Upper lobe of left lung (tissue), 6 donors: ENCODE measurements at regions not wholly inside any gene's neighbourhood (a gene's known extent, or its start where the extent isn't known, plus 50 kb on each side); places are given as distances from the start of the nearest gene placed in this dataset.
A peak's percentile ranks its signal among the peaks of the same experiment; 100 is the strongest.

Experiments
- ATAC-seq, 2 donors: fragments of 200-7000 bp; cut with Tn5 transposase; one replicate each; pipeline ENCODE4 v1.9.1; 2022; ENCODE audit warnings: mild to moderate bottlenecking in 2 of 2, moderate library complexity in 2 of 2; ENCODE audit not compliant: low FRiP score in 2 of 2
- DNase-seq, 2 donors: peaks; one replicate each; pipeline ENCODE4 v3.0.0-alpha.2; 2019 to 2020
- H3K27ac ChIP-seq, 4 donors: fragments of 200-600 bp; sonication (generic); one replicate each; pipeline ENCODE4 v1.5.1; 2016 to 2019
- H3K27me3 ChIP-seq, 4 donors: fragments of 200-600 bp; sonication (generic); one replicate each; pipeline ENCODE4 v1.5.1; 2017 to 2019
- H3K36me3 ChIP-seq, 4 donors: fragments of 200-600 bp; sonication (generic); one replicate each; pipeline ENCODE4 v1.5.1; 2016 to 2019
- H3K4me1 ChIP-seq, 4 donors: fragments of 200-600 bp; sonication (generic); one replicate each; pipeline ENCODE4 v1.5.1; 2018 to 2019
- H3K4me3 ChIP-seq, 4 donors: fragments of 200-600 bp; sonication (generic); one replicate each; pipeline ENCODE4 v1.5.1; 2017 to 2019; ENCODE audit warnings: mild to moderate bottlenecking in 2 of 4, moderate library complexity in 1 of 4
- H3K9me3 ChIP-seq, 4 donors: fragments of 200-600 bp; sonication (generic); one replicate each; pipeline ENCODE4 v1.5.1; 2018 to 2019
- EP300 ChIP-seq, 4 donors: sonication (generic); formaldehyde crosslinking; IDR thresholded peaks; one replicate each; pipeline ENCODE4 v1.5.1; 2017; ENCODE audit warnings: antibody characterized with exemption in 4 of 4, control low read depth in 2 of 4
- POLR2A ChIP-seq, 4 donors: fragments of 450-650 bp; IDR thresholded peaks; one replicate each; pipeline ENCODE4 v1.5.1; 2016 to 2017; ENCODE audit warnings: antibody characterized with exemption in 4 of 4, mild to moderate bottlenecking in 2 of 4
- POLR2AphosphoS5 ChIP-seq, 2 donors: sonication (generic); formaldehyde crosslinking; IDR thresholded peaks; one replicate each; pipeline ENCODE4 v1.5.1; 2017; ENCODE audit warnings: antibody characterized with exemption in 2 of 2
- WGBS, 2 donors: methylation state at CpG; one replicate each; pipeline ENCODE4 v1.1.5; 2017 to 2018; 5-methylcytosine and 5-hydroxymethylcytosine counted together
- TF ChIP-seq, protein P1 (sequence below), 6 experiments: fragments of 450-650 bp in 4 of 6; fragments of 200-600 bp in 2 of 6; sonication (generic) in 2 of 6; IDR thresholded peaks; one replicate each; pipeline ENCODE4 v1.5.1; 2016 to 2019; ENCODE audit warnings: antibody characterized with exemption in 6 of 6
- donor health status: DM: no; HTN: no; CAD: no; lungs with moderate emphysema.
- donor health status: DM: no; HTN: yes; CAD: no; lungs with severe emphysema.

DNA sequence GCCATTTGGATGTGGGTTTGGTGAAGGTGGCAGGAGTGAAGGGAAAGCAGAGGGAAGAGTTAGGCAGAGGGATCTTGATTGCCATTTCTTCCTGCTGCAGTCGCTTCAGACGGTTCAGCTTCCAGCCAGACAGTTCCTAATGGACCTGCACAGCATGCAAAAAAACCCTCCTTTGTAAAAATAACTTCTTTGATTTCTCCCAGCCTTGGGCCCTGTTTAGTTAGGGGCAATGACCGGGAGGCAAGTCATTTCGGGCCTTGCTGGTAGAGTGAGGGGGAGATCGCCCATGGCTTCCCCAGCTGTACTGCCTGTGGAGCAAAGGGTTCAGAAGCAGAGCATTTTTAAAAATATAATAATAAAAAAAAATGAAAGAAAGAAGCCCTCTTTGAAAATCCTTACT, 67.2 kb upstream of the TLE1 start:
- H3K4me1 ChIP-seq, result no peaks in the 10 kb centered on the region
- H3K9me3 ChIP-seq, result no peaks in the 10 kb centered on the region
- no peaks in the 10 kb centered on the region for H3K36me3 ChIP-seq
- H3K27me3 ChIP-seq, result no peaks in the 10 kb centered on the region
- ATAC-seq (no peak), DNase-seq (no peak)
- WGBS, 2 donors, result 95 to 98% methylated on average over 5 of the region's 5 CpGs
- TF ChIP-seq EP300 (IDR thresholded peaks at IDR 0.05) (no peak), POLR2AphosphoS5 (IDR thresholded peaks at IDR 0.05) (no peak), POLR2A (IDR thresholded peaks at IDR 0.05) (no peak)
- TF ChIP-seq, protein P1, sequence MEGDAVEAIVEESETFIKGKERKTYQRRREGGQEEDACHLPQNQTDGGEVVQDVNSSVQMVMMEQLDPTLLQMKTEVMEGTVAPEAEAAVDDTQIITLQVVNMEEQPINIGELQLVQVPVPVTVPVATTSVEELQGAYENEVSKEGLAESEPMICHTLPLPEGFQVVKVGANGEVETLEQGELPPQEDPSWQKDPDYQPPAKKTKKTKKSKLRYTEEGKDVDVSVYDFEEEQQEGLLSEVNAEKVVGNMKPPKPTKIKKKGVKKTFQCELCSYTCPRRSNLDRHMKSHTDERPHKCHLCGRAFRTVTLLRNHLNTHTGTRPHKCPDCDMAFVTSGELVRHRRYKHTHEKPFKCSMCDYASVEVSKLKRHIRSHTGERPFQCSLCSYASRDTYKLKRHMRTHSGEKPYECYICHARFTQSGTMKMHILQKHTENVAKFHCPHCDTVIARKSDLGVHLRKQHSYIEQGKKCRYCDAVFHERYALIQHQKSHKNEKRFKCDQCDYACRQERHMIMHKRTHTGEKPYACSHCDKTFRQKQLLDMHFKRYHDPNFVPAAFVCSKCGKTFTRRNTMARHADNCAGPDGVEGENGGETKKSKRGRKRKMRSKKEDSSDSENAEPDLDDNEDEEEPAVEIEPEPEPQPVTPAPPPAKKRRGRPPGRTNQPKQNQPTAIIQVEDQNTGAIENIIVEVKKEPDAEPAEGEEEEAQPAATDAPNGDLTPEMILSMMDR (IDR thresholded peaks at IDR 0.05), result no peak
- no peak overlapping the region for H3K27ac ChIP-seq
- no peak overlapping the region for H3K4me3 ChIP-seq

DNA sequence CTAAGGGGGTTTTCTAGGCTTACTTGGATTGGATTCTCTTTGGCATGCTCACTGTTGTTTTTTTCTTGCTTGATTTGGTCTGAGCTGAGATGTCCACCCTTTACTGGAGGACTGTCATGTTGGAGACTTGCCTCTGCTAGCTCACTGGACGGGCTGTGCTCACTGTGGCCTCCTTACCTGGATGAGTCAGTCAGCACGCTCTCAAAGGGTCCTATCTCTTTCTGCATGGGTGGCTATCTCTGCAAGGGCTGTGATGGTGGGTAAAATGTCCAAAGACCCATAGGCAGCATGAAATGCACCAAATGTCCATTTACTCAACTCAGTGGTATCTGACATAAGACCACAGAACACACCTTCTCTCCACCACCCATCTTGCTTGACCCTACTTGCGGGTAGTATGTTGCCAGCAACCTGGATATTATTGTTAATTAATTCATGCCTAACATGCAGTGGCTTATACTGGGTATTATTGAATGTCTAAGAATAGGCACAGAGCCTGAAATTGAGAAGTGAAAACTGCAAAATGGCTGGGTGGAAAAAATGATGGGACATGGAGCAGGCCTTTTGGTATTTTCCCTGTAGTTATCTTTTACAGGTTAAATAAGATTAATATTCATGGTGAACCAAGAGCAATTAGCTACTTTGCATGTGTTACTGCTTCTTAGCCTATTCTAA, 68.9 kb upstream of the TLE1 start:
- H3K9me3 ChIP-seq, result no peaks in the 10 kb centered on the region
- no peaks in the 10 kb centered on the region for H3K4me1 ChIP-seq
- no peak overlapping the region for H3K27ac ChIP-seq
- ATAC-seq, result no peak
- H3K4me3 ChIP-seq, result no peak overlapping the region
- no peaks in the 10 kb centered on the region for H3K27me3 ChIP-seq
- TF ChIP-seq EP300 (IDR thresholded peaks at IDR 0.05) (no peak), POLR2A (IDR thresholded peaks at IDR 0.05) (no peak), POLR2AphosphoS5 (IDR thresholded peaks at IDR 0.05) (no peak)
- TF ChIP-seq, protein P1 (IDR thresholded peaks at IDR 0.05), result no peak
- 67 to 93% methylated on average over 3 of the region's 3 CpGs for WGBS, 2 donors
- no peaks in the 10 kb centered on the region for H3K36me3 ChIP-seq
- DNase-seq, result no peak

DNA sequence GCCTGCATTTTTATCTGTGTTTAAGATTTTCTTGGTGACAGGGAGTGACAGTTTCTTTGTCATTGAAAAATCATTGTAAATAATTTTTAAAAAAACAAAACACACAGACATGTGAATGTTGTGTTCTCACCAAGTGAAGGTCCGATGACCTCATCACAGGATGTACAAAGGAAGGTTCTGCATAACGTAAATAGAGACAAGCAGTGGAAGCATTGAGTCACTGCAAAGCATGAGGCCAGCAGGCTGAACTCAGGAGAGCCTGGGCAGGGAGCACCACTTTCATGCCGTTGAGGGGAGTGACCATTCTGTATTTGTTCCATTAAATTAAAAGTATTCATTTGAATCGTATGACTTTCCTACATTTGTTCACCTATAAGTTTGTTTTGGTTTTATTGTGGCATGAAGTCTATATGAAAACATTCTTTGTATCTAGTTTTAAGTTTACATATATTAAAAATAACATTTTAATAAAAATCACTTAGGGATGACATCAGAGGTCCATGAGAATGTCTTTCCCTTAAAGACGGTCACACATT, 70.4 kb upstream of the TLE1 start:
- ATAC-seq (peak in 1 of 2 donors; percentile 44), DNase-seq (no peak)
- Histone ChIP-seq H3K4me1 (no peaks in the 10 kb centered on the region), H3K36me3 (no peaks in the 10 kb centered on the region), H3K27me3 (no peaks in the 10 kb centered on the region), H3K27ac (no peak overlapping the region), H3K4me3 (no peak overlapping the region), H3K9me3 (no peaks in the 10 kb centered on the region)
- 53 to 58% methylated on average over 5 of the region's 5 CpGs for WGBS, 2 donors
- no peak for TF ChIP-seq POLR2A (IDR thresholded peaks at IDR 0.05)
- peak in 2 of 4 donors; percentile 16 to 70 for TF ChIP-seq EP300 (IDR thresholded peaks at IDR 0.05)
- peak; percentile 13 to 57 for TF ChIP-seq POLR2AphosphoS5 (IDR thresholded peaks at IDR 0.05)

DNA sequence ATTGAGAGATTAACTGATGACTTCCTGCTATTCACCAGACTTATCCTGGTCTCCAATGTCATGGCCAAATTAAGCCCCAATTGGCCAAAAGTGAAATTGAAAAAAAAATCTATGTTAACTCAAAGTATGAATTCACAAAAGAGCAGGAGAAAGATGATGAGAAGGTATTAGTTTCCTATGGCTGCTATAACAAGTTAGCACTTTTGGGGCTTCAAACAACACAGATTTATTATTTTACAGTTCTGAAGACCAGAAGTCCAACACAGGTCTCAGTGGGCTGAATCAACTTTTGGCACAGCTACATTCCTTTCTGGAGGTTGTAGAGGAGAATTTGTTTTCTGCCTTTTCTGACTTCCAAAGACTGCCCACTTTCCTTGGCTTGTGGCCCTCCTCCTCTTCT, 78.6 kb upstream of the TLE1 start:
- Histone ChIP-seq H3K4me3 (no peak overlapping the region), H3K36me3 (no peaks in the 10 kb centered on the region), H3K9me3 (no peaks in the 10 kb centered on the region), H3K27ac (no peak overlapping the region), H3K27me3 (no peaks in the 10 kb centered on the region), H3K4me1 (no peaks in the 10 kb centered on the region)
- DNase-seq (no peak), ATAC-seq (no peak)
- TF ChIP-seq EP300 (IDR thresholded peaks at IDR 0.05) (no peak), POLR2AphosphoS5 (IDR thresholded peaks at IDR 0.05) (no peak), POLR2A (IDR thresholded peaks at IDR 0.05) (no peak)
- TF ChIP-seq, protein P1 (IDR thresholded peaks at IDR 0.05), result no peak

DNA sequence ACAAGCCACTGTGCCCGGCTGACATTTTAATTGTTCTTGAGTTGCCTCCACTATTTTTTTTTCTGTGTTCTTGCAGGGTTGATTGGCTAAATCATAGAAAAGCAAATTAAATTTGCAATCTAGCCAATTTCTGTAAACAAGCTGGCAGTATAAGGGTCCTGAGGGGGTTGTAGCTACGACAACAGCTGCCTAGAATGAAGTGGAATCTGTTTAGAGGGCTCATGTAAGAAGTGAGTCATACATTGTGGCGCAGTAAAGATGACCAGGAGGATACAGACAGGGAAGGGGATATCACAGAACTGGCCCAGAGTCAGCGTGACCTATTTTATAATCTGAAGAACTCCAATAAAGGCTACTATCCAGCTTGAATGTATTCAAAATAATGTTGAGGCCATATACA, 82.2 kb upstream of the TLE1 start:
- no peaks in the 10 kb centered on the region for H3K9me3 ChIP-seq
- DNase-seq, result no peak
- TF ChIP-seq POLR2A (IDR thresholded peaks at IDR 0.05) (no peak), POLR2AphosphoS5 (IDR thresholded peaks at IDR 0.05) (no peak), EP300 (IDR thresholded peaks at IDR 0.05) (no peak)
- TF ChIP-seq, protein P1 (IDR thresholded peaks at IDR 0.05), result no peak
- no peaks in the 10 kb centered on the region for H3K27me3 ChIP-seq
- no peaks in the 10 kb centered on the region for H3K36me3 ChIP-seq
- no peak overlapping the region for H3K27ac ChIP-seq
- WGBS, 2 donors, result 70 to 80% methylated on average over 4 of the region's 4 CpGs
- H3K4me3 ChIP-seq, result no peak overlapping the region
- no peak for ATAC-seq
- no peaks in the 10 kb centered on the region for H3K4me1 ChIP-seq
